GM18498 (cell line): ENCODE measurements at regions not wholly inside any gene's neighbourhood (a gene's known extent, or its start where the extent isn't known, plus 50 kb on each side); places are given as distances from the start of the nearest gene placed in this dataset.
"Not testable (repeated sequence)": the region's sequence is repeated elsewhere in the genome, so short reads cannot be mapped to it uniquely, and the experiment has no call there.

Experiments used
- ATAC-seq: cut with Tn5 transposase; IDR thresholded peaks from one replicate; pipeline ENCODE4 v1.9.1; 2021; ENCODE audit warnings: mild to moderate bottlenecking, moderate library complexity; ENCODE audit not compliant: unreplicated experiment

DNA sequence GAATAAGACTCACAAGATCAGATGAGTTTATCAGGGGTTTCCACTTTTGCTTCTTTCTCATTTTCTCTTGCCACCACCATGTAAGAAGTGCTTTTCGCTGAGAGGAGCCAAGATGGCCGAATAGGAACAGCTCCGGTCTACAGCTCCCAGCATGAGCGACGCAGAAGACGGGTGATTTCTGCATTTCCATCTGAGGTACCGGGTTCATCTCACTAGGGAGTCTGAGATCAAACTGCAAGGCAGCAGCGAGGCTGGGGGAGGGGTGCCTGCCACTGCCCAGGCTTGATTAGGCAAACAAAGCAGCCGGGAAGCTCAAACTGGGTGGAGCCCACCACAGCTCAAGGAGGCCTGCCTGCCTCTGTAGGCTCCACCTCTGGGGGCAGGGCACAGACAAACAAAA lies 285.1 kb downstream of the MATN1 start:
- not testable (repeated sequence) for ATAC-seq

DNA sequence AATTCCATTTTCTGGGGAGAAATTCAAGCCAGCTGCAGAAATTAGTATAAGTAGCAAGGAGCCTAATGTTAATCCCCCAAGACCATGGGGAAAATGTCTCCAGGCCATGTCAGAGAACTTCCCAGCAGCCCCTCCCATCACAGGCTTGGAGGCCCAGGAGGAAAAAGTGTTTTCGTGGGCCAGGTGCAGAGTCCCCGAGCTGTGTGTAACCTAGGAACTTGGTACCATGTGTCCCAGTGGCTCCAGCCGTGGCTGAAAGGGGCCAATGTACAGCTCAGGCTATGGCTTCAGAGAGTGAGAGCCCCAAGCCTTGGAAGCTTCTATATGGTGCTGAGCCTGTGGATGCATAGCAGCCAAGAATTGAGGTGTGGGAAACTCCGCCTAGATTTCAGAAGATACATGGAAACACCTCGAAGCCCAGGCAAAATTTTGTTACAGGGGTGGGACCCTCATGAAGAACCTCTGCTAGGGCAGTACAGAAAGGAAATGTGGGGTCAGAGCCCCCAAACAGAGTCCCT lies 286.3 kb downstream of the MATN1 start:
- ATAC-seq, result no peak

DNA sequence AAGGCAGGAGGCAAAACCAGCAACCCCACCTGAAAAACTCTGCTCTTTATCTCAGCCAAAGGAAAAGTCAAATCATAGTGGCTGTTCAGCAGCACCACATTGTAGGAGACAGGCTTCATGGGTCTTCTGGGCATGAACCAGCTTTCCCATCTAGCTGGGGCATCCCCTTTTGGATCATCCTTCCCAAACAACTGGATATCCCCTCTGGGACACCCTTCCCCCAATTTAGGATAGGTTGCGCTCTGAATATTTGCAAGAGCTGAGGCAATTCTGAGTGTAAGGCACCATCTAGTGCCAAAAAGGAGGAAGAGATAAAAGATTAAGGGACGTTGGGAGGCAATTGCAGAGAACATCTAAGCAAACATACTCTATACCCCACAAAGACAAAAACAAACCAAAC lies 295.8 kb downstream of the MATN1 start:
- ATAC-seq, result no peak

- no peak for ATAC-seq
Observed at GRCh38 chr1:30425046-30425445, 298.3 kb downstream of the MATN1 start.

GRCh38 chr1:30423570-30423969 lies 299.8 kb downstream of the MATN1 start:
- ATAC-seq, result no peak

- no peak for ATAC-seq
Observed at GRCh38 chr1:30422251-30422650, 301.1 kb downstream of the MATN1 start.

GRCh38 chr1:30420519-30421050 lies 302.8 kb downstream of the MATN1 start:
- ATAC-seq, result no peak

DNA sequence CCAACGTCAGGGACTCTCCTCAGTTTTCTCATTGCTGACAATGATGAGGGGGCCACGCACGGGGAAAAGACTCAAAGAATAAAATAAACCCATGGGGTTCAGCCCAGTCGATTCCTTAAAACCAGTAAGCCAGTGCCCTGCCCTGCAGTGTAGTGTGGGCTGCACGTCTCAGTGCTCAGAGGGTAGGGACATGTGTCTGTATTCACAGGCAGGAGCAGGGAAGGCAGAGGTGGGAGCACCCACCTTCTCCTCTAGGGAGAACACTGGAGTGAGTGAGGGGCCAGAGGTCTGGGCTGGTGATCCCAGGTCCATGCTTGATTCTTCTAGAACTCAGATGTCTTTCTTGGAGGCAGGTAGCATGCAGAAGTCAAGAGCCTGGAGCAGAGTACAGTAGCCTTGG lies 303.6 kb downstream of the MATN1 start:
- ATAC-seq, result no peak

DNA sequence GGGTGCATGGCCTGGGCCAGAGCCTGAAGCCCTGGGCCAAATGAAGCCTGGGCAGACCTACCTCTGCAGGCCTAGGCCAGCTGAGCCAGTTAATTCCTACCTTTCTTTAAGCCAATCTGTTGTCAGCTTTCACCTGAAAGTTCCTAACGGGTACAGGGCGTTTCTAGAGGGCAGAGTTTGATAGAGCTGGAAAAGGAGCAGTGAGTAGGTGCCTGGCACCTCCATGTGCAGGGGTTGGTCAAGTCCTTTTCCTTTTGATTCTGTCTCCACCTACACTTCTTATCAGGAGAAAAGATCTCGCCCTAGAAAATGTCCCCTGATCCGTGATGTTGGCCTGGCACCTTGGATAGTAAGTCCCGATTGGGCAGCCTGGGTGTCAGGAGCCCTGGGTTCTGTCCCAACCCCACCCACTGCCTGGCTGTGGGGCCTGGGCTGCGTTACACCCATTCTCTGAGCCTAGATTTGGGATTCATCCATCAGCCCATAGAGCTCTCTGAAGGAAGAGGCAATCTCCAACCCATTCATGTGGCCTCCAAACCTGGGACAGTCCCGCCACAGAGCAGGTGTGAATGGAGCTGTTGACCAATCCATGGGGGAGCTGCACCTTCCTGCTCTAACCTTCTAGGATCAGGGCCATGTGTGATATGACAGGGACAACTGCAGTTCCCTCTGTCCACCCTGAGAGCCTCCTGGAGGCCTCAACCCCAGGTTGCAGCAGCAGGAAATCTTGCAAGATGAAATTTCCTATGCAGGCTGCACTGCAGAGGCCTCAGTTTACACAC lies 304.3 kb downstream of the MATN1 start:
- ATAC-seq, result no peak

- ATAC-seq, result no peak
Observed at GRCh38 chr1:30418061-30418938, 305.1 kb downstream of the MATN1 start.

DNA sequence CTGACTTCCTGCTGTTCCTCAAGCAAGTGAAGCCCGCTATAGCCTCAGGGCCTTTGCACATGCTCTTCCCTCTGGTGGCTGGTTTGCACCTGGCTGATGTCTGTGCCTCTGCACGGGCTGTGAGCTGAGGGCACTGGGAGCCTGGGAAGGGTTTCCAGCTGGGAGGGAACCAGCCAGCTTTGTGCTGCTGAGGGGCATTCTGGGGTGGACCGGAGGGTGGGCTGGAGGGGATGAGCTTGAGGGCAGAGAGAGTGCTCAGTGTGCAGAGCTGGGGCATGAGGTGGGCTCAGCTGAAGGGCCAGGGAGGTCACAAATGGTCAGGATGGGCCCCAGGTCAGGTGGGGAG lies 305.7 kb downstream of the MATN1 start:
- no peak for ATAC-seq

DNA sequence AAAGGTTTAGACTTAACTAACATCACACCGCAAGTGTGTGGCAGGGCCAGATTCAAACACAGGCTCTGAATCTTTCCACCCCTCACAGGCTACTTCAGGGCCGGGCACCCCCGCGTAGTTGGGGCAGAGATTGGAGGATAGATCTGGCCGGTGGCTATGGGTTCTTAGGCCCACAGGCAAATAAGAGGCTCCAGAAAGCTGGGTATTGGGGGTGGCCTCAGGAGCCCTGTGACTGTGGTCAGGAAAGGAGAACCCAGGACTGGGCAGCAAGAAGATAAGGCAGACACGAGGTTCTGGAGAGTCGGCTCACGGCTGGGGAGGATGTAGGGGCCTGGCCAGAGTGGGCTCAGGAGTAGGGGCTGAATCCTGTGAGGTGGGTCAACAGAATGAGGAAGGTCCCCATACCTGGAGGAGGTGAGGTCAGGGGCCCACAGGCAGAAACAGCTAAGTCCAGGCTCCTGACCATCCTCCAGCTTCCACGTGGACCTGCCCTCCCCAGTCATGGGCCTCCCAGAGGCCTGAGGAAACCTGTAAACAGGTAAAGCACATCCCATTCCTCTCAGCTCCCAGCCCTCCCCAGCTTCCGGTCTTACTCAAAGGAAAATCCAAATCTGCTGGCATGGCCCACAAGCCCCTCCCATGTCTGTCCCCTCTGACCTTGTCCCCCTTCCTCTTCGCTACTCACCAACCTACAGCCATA lies 306.2 kb downstream of the MATN1 start:
- no peak for ATAC-seq

DNA sequence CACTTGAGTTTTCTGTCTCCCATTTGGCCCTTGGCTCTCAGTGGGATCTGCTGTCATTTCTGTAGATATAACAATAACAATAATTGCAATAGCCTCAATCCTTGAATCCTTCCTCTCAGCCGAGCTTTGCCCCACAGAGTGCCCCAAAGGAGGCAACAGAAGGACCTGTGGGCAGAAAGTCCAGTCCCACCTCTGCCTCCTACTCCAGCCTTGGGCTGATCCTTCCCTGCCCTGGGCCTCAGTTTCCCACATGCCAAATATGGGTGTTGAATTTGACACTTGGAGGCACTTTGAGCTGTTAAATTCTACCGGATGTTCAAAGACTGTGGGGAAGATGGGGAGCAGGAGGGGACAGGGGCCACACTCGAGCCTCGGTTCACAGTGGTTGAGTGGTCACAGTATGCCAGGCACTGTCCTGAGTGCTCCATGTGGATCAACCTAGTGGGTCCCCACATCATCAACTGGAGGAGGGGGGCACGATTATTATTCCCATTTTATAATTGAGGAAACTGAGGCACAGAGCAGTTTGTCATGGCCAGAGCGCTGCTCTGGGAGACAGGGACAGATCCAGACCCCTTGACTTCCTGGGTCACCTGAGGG lies 307.1 kb downstream of the MATN1 start:
- no peak for ATAC-seq

- no peak for ATAC-seq
Observed at GRCh38 chr1:30415171-30415940, 308.0 kb downstream of the MATN1 start.

DNA sequence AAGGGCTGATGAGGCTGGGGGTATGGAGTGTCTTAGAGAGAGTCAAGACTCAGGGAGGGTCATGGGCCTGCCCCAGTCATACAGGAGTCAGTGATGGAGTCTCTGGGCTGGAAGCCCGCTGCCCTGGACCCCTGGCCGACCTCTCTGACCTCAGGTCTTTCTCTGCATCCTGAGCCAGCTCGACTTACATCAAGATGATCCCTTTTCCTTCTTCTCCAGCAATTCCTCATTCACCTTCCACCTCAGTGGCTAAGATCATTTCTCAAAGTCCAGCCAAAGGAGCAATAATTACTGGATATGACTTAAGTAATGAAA lies 308.6 kb downstream of the MATN1 start:
- no peak for ATAC-seq

GRCh38 chr1:30414086-30414850 lies 309.1 kb downstream of the MATN1 start:
- no peak for ATAC-seq

- ATAC-seq, result no peak
Observed at GRCh38 chr1:30413606-30414005, 309.8 kb downstream of the MATN1 start.

DNA sequence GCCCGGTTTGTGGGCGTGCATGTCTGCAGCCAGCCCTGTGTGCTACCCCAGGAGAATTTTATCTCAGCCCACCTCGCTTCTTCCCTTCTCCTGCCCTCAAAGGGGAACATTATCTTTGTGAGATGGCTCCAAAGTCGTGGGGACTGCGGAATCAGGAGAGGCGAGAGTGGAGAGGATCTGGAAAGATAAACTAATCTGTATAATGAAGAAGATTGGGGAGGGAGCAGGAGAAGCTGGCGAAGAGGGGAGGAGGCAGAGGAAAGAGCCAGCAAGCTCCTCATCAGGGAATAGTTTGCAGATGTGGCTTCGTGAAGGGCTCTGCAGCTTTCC lies 310.3 kb downstream of the MATN1 start:
- ATAC-seq, result no peak

DNA sequence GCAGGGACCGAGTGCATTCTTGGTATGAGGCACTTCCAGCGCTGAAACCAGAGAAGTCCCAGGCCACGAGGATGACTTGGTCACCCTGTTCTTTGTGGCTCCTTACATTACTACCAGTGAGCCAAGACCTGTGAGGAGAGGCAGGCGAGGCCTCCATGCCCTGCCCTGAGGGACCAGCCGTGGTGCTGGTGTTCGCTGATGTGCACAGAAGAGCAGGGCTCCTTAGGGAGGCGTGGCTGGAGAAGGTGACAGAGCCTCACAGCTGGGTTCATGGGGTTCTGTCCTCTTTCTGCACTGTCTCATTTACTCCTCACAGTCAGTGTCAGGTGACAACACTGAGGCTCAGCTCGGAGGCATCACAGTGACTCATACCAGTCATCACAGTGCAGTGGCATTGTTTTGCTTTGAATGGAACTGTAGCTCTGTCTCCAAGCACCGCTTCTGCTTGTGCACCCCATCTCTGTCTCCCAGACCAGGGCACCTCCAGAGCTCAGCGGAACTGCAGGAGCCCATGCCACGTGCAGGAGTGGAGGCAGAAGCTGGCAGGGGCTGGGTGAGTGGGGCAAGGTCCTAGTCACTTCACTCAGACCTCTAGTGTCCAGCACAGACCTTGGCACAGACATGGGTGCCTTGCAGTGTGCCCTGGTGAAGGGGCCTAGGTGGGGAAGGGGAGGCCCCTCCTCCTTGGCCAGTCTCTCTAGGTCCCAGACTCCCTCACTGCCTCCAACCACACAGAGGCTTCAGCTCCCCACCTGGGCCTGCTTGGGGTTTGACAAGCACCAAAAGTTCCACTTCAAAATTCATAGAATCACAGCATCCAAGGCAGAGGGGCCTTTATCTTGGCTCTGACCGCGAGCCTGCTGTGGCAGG lies 310.9 kb downstream of the MATN1 start:
- ATAC-seq, result no peak
